ENCODE measurements at regions not wholly inside any gene's neighbourhood (a gene's known extent, or its start where the extent isn't known, plus 50 kb on each side); places are given as distances from the start of the nearest gene placed in this dataset.

GRCh38 chr11:101185985-101186384 lies 56.4 kb upstream of the PGR start:
- Histone ChIP-seq H3K4me2 (ENCODE audit: low read length) (no peak overlapping the region), H3K27me3 (ENCODE audit: insufficient read depth, low read depth, low read length) (no peaks in the 10 kb centered on the region), H3K36me3 (ENCODE audit: insufficient read depth, low read length) (no peaks in the 10 kb centered on the region), H4K20me1 (ENCODE audit: insufficient read depth) (no peaks in the 10 kb centered on the region), H3K9me3 (ENCODE audit: low read length) (no peaks in the 10 kb centered on the region), H2AFZ (ENCODE audit: low read depth, low read length) (no peak overlapping the region), H3K27ac (ENCODE audit: low read length) (no peak overlapping the region), H3K79me2 (replicated peaks; ENCODE audit: insufficient read depth, low read length) (no peaks in the 10 kb centered on the region), H3K9me2 (ENCODE audit: insufficient read depth, low read length) (no peaks in the 10 kb centered on the region), H3K9ac (ENCODE audit: low read length) (no peak overlapping the region), H3F3A (ENCODE audit: insufficient read depth, low read length, poor library complexity, severe bottlenecking) (no peaks in the 10 kb centered on the region), H3K4me3 (ENCODE audit: low read length) (no peak overlapping the region)
- TF ChIP-seq REST (IDR thresholded peaks at IDR 0.05; ENCODE audit: borderline replicate concordance) (no peak), RAD21 (conservative IDR thresholded peaks at IDR 0.05) (no peak), EZH2 (IDR thresholded peaks at IDR 0.05; ENCODE audit: borderline replicate concordance, insufficient read depth, low read length, poor library complexity, severe bottlenecking) (no peak), CTCF (IDR thresholded peaks at IDR 0.05; ENCODE audit: poor library complexity, severe bottlenecking) (no peak), POLR2AphosphoS5 (IDR thresholded peaks at IDR 0.05) (no peak), MXI1 (conservative IDR thresholded peaks at IDR 0.05; ENCODE audit: poor library complexity, severe bottlenecking) (no peak), SMC3 (conservative IDR thresholded peaks at IDR 0.05; ENCODE audit: poor library complexity) (no peak), TAF1 (IDR thresholded peaks at IDR 0.05; ENCODE audit: low read depth) (no peak), EP300 (conservative IDR thresholded peaks at IDR 0.05; ENCODE audit: poor library complexity, severe bottlenecking) (no peak)

DNA sequence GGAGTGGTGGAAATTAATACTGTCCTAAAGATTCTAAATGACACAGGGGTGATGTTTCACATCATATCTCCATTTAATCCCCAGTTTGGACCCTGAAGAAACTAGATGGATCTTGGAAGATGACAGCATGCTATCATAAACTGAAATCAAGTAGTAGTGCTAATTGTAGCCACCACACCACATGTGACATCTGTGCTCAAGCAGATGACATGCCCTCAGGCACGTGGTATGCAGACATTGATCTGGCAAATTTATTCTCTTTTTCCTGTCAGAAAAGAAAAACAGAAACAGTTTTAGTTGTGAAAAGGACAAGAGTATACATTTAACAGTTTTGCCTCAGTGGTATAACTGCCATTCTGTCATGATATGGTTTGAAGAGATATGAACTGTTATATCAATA lies 52.9 kb upstream of the PGR start:
- Histone ChIP-seq H2AFZ (ENCODE audit: low read depth, low read length) (no peak overlapping the region), H3K79me2 (replicated peaks; ENCODE audit: insufficient read depth, low read length) (no peaks in the 10 kb centered on the region), H3K9ac (ENCODE audit: low read length) (no peak overlapping the region), H3K4me2 (ENCODE audit: low read length) (no peak overlapping the region), H3F3A (ENCODE audit: insufficient read depth, low read length, poor library complexity, severe bottlenecking) (no peaks in the 10 kb centered on the region), H3K27ac (ENCODE audit: low read length) (no peak overlapping the region), H4K20me1 (ENCODE audit: insufficient read depth) (no peaks in the 10 kb centered on the region), H3K9me3 (ENCODE audit: low read length) (no peaks in the 10 kb centered on the region), H3K36me3 (ENCODE audit: insufficient read depth, low read length) (no peaks in the 10 kb centered on the region), H3K4me3 (ENCODE audit: low read length) (no peak overlapping the region), H3K27me3 (ENCODE audit: insufficient read depth, low read depth, low read length) (no peaks in the 10 kb centered on the region), H3K9me2 (ENCODE audit: insufficient read depth, low read length) (no peaks in the 10 kb centered on the region)
- TF ChIP-seq SMC3 (conservative IDR thresholded peaks at IDR 0.05; ENCODE audit: poor library complexity) (no peak), CTCF (IDR thresholded peaks at IDR 0.05; ENCODE audit: poor library complexity, severe bottlenecking) (no peak), RAD21 (conservative IDR thresholded peaks at IDR 0.05) (no peak), EP300 (conservative IDR thresholded peaks at IDR 0.05; ENCODE audit: poor library complexity, severe bottlenecking) (no peak), REST (IDR thresholded peaks at IDR 0.05; ENCODE audit: borderline replicate concordance) (no peak), POLR2AphosphoS5 (IDR thresholded peaks at IDR 0.05) (no peak), EZH2 (IDR thresholded peaks at IDR 0.05; ENCODE audit: borderline replicate concordance, insufficient read depth, low read length, poor library complexity, severe bottlenecking) (no peak), MXI1 (conservative IDR thresholded peaks at IDR 0.05; ENCODE audit: poor library complexity, severe bottlenecking) (no peak), TAF1 (IDR thresholded peaks at IDR 0.05; ENCODE audit: low read depth) (no peak)

Measured in neural cell (in vitro differentiated cells).